ENCODE measurements at regions not wholly inside any gene's neighbourhood (a gene's known extent, or its start where the extent isn't known, plus 50 kb on each side); places are given as distances from the start of the nearest gene placed in this dataset.

DNA sequence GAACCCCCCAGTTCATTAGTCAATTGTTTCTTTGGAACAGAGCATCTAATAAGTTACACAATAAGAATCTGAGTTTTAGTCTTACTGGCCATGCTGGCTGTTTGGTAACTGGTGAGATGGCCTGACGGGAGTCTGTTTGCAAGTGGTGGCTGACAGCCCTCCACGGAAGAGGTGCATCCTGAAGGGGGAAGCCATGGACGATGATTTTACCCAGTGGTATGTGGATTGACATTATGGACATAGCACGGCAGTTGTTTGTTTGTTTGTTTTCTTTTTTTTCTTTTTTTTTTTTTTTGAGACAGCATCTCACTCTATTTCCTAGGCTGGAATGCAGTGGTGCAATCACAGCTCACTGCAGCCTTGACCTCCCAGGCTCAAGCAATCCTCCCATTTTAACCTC, 156.0 kb downstream of the RPLP1 start:
- ATAC-seq (ENCODE audit: low FRiP score) (no peak), DNase-seq (ENCODE audit: low spot score) (no peak)
- TF ChIP-seq, protein P1, sequence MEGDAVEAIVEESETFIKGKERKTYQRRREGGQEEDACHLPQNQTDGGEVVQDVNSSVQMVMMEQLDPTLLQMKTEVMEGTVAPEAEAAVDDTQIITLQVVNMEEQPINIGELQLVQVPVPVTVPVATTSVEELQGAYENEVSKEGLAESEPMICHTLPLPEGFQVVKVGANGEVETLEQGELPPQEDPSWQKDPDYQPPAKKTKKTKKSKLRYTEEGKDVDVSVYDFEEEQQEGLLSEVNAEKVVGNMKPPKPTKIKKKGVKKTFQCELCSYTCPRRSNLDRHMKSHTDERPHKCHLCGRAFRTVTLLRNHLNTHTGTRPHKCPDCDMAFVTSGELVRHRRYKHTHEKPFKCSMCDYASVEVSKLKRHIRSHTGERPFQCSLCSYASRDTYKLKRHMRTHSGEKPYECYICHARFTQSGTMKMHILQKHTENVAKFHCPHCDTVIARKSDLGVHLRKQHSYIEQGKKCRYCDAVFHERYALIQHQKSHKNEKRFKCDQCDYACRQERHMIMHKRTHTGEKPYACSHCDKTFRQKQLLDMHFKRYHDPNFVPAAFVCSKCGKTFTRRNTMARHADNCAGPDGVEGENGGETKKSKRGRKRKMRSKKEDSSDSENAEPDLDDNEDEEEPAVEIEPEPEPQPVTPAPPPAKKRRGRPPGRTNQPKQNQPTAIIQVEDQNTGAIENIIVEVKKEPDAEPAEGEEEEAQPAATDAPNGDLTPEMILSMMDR (IDR thresholded peaks at IDR 0.05) = no peak

DNA sequence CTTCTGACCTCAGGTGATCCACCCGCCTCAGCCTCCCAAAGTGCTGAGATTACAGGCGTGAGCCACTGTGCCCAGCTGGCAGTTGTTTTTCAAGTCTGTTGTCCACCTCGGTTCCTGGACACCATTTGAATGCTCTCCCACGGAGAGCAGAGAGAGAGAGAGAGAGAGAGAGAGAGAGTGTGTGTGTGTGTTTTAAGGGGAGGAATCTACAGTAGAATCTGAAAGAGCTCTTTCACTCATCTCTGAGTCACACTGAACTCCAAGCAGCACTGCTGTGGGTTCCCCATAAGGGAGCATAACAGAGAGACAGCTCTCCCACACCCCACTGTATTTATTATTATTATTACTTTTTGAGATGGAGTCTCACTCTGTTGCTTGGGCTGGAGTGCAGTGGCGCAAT, 156.6 kb downstream of the RPLP1 start:
- ATAC-seq (ENCODE audit: low FRiP score) (no peak), DNase-seq (ENCODE audit: low spot score) (no peak)
- TF ChIP-seq, protein P1 (IDR thresholded peaks at IDR 0.05) = no peak

- DNase-seq (ENCODE audit: low spot score) = no peak
- TF ChIP-seq, protein P1 (IDR thresholded peaks at IDR 0.05) = no peak
- no peak for ATAC-seq (ENCODE audit: low FRiP score)
These were observed 157.2 kb downstream of the RPLP1 start for GRCh38 chr15:69609776-69610175.

- TF ChIP-seq, protein P1 (IDR thresholded peaks at IDR 0.05) = no peak
- no peak for DNase-seq (ENCODE audit: low spot score)
- ATAC-seq (ENCODE audit: low FRiP score) = no peak
These were observed 157.7 kb downstream of the RPLP1 start for GRCh38 chr15:69610277-69610676.

- TF ChIP-seq, protein P1 (IDR thresholded peaks at IDR 0.05) = no peak
- no peak for DNase-seq (ENCODE audit: low spot score)
- ATAC-seq (ENCODE audit: low FRiP score) = no peak
These were observed 158.2 kb downstream of the RPLP1 start for GRCh38 chr15:69610858-69611257.

DNA sequence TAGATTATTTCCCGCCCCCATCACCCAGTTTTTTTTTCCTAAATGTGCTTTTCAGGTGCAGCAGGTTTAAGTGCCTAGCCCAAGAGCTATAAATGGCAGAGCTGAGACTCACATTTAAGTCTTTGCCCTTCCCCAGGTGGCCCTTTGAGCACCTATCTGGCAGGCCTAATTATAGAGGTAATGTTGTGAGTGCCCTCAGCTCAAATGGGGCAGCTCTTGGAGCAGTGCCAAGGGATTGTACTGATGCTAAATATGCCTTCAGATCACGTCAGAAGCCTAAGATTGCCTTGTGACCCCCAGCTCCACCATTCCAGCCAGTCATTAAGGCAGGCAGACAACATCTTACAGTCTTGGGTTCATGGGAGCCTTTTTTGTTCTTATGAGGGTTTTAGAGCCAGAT, 159.5 kb downstream of the RPLP1 start:
- TF ChIP-seq, protein P1 (IDR thresholded peaks at IDR 0.05) = no peak
- no peak for ATAC-seq (ENCODE audit: low FRiP score)
- DNase-seq (ENCODE audit: low spot score) = no peak

DNA sequence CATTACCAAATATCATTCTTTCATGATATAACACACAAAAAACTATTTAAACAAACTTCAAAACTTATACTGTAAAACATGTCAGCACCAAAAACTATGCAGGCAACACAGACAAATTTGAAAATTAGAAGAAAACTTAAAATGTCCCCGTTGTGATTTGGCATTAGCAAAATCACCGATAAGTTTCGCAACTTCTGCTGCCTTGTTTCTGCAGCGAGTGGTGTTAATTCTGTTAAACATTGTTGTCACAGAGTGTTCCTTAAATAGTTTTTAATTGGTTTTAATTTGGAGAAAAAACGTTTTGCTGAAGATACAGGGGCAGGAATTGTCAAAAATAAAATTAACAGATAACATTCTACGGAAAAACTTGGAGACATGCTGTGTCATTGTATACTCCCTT, 160.6 kb downstream of the RPLP1 start:
- TF ChIP-seq, protein P1 (IDR thresholded peaks at IDR 0.05) = no peak
- no peak for DNase-seq (ENCODE audit: low spot score)
- ATAC-seq (ENCODE audit: low FRiP score) = no peak
